ENCODE measurements at regions not wholly inside any gene's neighbourhood (a gene's known extent, or its start where the extent isn't known, plus 50 kb on each side); places are given as distances from the start of the nearest gene placed in this dataset.

GRCh38 chr14:51539571-51540037 is 112.1 kb upstream of the FRMD6 start:
- Histone ChIP-seq H3K9me2 (replicated peaks; ENCODE audit: low read depth, low read length) (no peaks in the 10 kb centered on the region), H3K36me3 (ENCODE audit: insufficient read depth, low read length) (no peaks in the 10 kb centered on the region), H3K9me3 (ENCODE audit: insufficient read depth, low read depth, low read length) (no peaks in the 10 kb centered on the region), H3K4me2 (ENCODE audit: low read depth, low read length, poor library complexity, severe bottlenecking) (no peak overlapping the region), H2AFZ (ENCODE audit: low read length) (no peak overlapping the region), H3K27me3 (ENCODE audit: insufficient read depth, low read length, poor library complexity, severe bottlenecking) (no peaks in the 10 kb centered on the region), H3F3A (ENCODE audit: low read depth) (no peaks in the 10 kb centered on the region), H4K20me1 (ENCODE audit: insufficient read depth, low read length, poor library complexity, severe bottlenecking) (no peaks in the 10 kb centered on the region), H3K79me2 (ENCODE audit: insufficient read depth, low read length) (no peaks in the 10 kb centered on the region), H3K9ac (ENCODE audit: low read depth, low read length, poor library complexity, severe bottlenecking) (no peak overlapping the region), H3K4me3 (ENCODE audit: low read length, poor library complexity, severe bottlenecking) (no peak overlapping the region), H3K4me1 (ENCODE audit: insufficient read depth, low read length, poor library complexity, severe bottlenecking) (peaks cover 9% of the 10 kb centered on the region)
- TF ChIP-seq EZH2phosphoT487 (IDR thresholded peaks at IDR 0.05; ENCODE audit: borderline replicate concordance), result no peak
- no peak for TF ChIP-seq CTCF (conservative IDR thresholded peaks at IDR 0.05; ENCODE audit: low read length)

GRCh38 chr14:51540364-51540763 is 111.3 kb upstream of the FRMD6 start:
- H3K4me1 ChIP-seq (ENCODE audit: insufficient read depth, low read length, poor library complexity, severe bottlenecking), result peaks cover 5% of the 10 kb centered on the region
- H2AFZ ChIP-seq (ENCODE audit: low read length), result no peak overlapping the region
- H3K9me2 ChIP-seq (replicated peaks; ENCODE audit: low read depth, low read length), result no peaks in the 10 kb centered on the region
- no peak overlapping the region for H3K9ac ChIP-seq (ENCODE audit: low read depth, low read length, poor library complexity, severe bottlenecking)
- no peak overlapping the region for H3K4me3 ChIP-seq (ENCODE audit: low read length, poor library complexity, severe bottlenecking)
- TF ChIP-seq CTCF (conservative IDR thresholded peaks at IDR 0.05; ENCODE audit: low read length) (no peak), EZH2phosphoT487 (IDR thresholded peaks at IDR 0.05; ENCODE audit: borderline replicate concordance) (no peak)
- no peaks in the 10 kb centered on the region for H3K9me3 ChIP-seq (ENCODE audit: insufficient read depth, low read depth, low read length)
- H4K20me1 ChIP-seq (ENCODE audit: insufficient read depth, low read length, poor library complexity, severe bottlenecking), result no peaks in the 10 kb centered on the region
- no peaks in the 10 kb centered on the region for H3K79me2 ChIP-seq (ENCODE audit: insufficient read depth, low read length)
- H3K4me2 ChIP-seq (ENCODE audit: low read depth, low read length, poor library complexity, severe bottlenecking), result no peak overlapping the region
- H3K36me3 ChIP-seq (ENCODE audit: insufficient read depth, low read length), result no peaks in the 10 kb centered on the region
- no peaks in the 10 kb centered on the region for H3K27me3 ChIP-seq (ENCODE audit: insufficient read depth, low read length, poor library complexity, severe bottlenecking)
- no peaks in the 10 kb centered on the region for H3F3A ChIP-seq (ENCODE audit: low read depth)

DNA sequence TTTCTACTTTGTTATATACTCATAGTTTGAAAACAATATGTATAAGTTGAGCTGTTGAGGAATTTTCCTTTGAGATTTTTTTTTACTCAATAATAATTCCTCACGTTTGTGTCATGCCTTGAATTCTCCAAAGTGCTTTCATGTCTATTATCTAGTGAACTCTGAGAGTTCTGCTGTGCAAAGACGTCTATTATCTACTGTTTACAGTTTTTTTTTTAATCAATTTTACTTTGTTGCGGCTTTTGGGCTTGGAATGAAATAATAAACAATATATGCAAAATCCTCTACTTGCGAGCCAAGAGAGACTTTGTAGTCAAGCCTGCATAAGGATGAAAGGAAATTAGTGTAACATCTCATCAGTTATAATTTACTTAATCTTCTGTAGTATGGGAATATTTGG is 107.2 kb upstream of the FRMD6 start:
- H3K9me3 ChIP-seq (ENCODE audit: insufficient read depth, low read depth, low read length), result no peaks in the 10 kb centered on the region
- H3K79me2 ChIP-seq (ENCODE audit: insufficient read depth, low read length), result no peaks in the 10 kb centered on the region
- no peak overlapping the region for H2AFZ ChIP-seq (ENCODE audit: low read length)
- no peaks in the 10 kb centered on the region for H3F3A ChIP-seq (ENCODE audit: low read depth)
- H4K20me1 ChIP-seq (ENCODE audit: insufficient read depth, low read length, poor library complexity, severe bottlenecking), result no peaks in the 10 kb centered on the region
- H3K4me3 ChIP-seq (ENCODE audit: low read length, poor library complexity, severe bottlenecking), result no peak overlapping the region
- TF ChIP-seq EZH2phosphoT487 (IDR thresholded peaks at IDR 0.05; ENCODE audit: borderline replicate concordance), result no peak
- no peak for TF ChIP-seq CTCF (conservative IDR thresholded peaks at IDR 0.05; ENCODE audit: low read length)
- peaks cover 5% of the 10 kb centered on the region for H3K4me1 ChIP-seq (ENCODE audit: insufficient read depth, low read length, poor library complexity, severe bottlenecking)
- no peaks in the 10 kb centered on the region for H3K36me3 ChIP-seq (ENCODE audit: insufficient read depth, low read length)
- no peaks in the 10 kb centered on the region for H3K27me3 ChIP-seq (ENCODE audit: insufficient read depth, low read length, poor library complexity, severe bottlenecking)
- H3K4me2 ChIP-seq (ENCODE audit: low read depth, low read length, poor library complexity, severe bottlenecking), result no peak overlapping the region
- no peaks in the 10 kb centered on the region for H3K9me2 ChIP-seq (replicated peaks; ENCODE audit: low read depth, low read length)
- H3K9ac ChIP-seq (ENCODE audit: low read depth, low read length, poor library complexity, severe bottlenecking), result no peak overlapping the region
